GM19025 (cell line): ENCODE measurements at regions not wholly inside any gene's neighbourhood (a gene's known extent, or its start where the extent isn't known, plus 50 kb on each side); places are given as distances from the start of the nearest gene placed in this dataset.

Source experiments
- ATAC-seq: cut with Tn5 transposase; IDR thresholded peaks from one replicate; pipeline ENCODE4 v1.9.1; 2021; ENCODE audit warnings: mild to moderate bottlenecking, low read depth, moderate library complexity; ENCODE audit not compliant: unreplicated experiment

- ATAC-seq = no peak
These were observed 390.2 kb upstream of the PRICKLE1 start for GRCh38 chr12:42979746-42980145.

- no peak for ATAC-seq
These were observed 389.2 kb upstream of the PRICKLE1 start for GRCh38 chr12:42978708-42979107.

- ATAC-seq = no peak
These were observed 388.1 kb upstream of the PRICKLE1 start for GRCh38 chr12:42977451-42978230.

DNA sequence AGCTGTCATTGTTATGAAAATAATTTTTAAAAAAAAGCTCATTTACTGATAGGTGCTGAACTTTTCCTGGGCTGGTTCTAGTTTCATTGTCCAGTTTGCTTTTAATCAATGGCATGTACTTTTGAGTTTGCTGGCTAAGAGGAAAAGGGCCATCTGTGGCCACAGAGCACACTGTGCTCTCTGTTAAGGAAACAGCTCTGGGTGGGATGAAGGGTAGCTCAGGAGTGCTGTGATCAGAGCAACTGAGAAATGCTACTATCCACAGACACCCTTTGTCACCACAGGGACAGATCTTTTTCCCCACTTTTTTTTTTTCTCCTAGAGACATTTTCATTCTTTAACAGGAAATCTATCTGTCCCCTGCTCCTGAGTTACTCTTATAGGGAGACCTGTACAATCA lies 387.1 kb upstream of the PRICKLE1 start:
- ATAC-seq = no peak

- no peak for ATAC-seq
These were observed 386.6 kb upstream of the PRICKLE1 start for GRCh38 chr12:42976122-42976521.

GRCh38 chr12:42969355-42969754 lies 379.8 kb upstream of the PRICKLE1 start:
- ATAC-seq = no peak

DNA sequence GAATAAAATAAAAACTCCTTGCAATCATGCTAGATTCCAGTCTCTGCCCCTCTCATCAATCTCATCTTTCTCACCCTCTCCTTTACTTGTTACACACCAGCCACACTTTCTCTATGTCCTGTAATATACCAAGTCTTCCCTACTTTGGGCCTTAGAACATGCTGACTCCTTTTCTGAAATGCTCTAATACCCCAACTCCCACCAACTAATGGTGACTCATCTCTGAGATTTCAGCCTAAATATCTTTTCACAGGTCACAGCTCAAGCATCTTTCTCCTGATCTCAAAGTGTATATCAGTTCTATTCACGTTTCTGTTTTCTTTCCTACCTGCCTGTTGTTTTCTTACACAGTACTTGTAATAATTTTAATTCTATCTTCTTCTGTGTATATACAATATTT lies 378.9 kb upstream of the PRICKLE1 start:
- no peak for ATAC-seq

- ATAC-seq = no peak
These were observed 378.3 kb upstream of the PRICKLE1 start for GRCh38 chr12:42967850-42968249.

- no peak for ATAC-seq
These were observed 374.4 kb upstream of the PRICKLE1 start for GRCh38 chr12:42963988-42964387.

GRCh38 chr12:42962384-42962783 lies 372.8 kb upstream of the PRICKLE1 start:
- no peak for ATAC-seq

DNA sequence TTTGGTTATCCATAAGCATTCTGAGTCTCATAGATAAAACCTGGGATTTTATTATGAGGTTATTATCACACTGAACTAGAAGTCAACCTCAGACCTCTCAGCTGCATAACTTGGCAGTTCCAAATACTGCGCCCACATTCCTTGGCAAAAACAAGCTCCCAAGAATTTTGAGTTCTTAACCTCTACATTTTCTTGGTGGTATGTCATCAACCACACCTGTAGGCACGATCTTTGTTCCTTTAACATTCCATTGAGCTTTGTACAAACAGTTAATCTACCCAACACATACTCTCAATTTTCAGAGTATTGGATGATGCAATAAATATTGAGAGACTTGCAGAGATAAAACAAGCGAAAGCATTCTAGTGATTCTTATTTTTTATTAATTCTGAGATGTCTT lies 371.8 kb upstream of the PRICKLE1 start:
- ATAC-seq = no peak

DNA sequence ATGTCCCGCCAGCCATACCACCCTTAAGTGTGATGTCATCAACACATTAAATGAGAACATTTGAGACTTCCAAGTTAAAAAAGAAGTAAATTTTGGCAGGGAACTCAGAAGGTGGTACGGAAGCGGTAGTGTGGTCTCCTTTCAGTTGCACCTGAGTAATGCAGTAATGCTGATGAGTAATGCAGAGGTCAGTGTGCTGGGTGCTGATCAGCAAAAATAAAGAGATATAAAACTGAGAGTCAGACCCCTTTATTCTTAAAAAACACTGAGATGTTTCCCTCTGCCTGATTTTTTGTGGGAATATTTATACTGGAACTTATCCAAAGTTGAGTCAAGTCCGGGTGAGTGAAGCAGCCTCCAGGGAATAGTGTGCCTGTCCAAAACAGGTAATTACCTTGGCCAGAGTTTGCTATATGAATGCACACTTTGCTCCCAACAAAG lies 370.6 kb upstream of the PRICKLE1 start:
- no peak for ATAC-seq

DNA sequence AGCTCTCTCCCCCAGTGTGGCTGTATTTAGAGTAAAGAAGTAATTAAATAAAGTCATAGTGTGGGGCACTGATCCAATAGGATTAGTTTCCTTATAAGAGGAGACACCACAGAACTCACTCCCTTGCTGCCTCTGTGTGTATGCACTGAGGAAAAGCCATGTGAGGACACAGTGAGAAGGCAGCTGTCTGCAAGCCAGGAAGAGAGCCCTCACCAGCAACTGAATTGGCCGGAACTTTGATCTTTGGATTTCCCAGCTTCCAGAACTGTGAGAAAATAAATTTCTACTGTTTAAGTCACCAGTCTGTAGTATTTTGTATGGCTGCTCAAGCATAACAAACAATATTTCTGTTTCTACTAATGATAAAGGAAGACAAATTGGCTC lies 368.7 kb upstream of the PRICKLE1 start:
- no peak for ATAC-seq

DNA sequence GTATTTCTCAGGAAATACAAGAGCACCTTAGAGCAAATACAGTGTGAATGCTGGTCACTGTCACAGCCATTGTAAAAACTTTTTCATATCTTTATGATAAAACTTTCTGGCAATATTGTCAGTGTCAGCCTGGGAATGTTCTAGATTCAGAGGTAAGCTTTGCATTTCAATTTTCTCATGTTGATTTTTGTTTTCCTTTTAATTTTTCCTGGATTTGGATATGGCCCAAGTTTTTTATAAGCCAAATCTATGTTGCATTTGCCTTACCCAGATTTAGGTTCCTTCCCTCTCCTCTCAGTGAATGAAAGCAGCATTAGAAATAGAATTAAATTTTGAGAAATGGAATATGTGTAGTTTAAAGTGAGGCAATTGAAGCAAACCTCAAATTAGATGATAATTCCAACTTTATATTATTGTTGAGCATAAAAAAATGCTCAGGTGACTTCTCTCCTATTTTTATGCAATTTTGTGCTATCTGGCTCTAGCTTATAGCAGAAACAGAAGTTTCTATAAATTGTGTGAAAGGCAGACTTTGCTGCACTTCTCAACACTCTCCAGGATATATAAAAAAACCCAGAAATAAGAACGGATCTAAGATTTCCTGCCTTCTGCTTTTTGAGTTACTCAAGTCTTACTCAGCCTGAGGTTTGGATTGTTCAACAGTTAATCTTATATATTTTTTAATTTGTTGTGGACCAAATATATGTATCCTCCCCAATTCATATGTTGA lies 368.2 kb upstream of the PRICKLE1 start:
- ATAC-seq = no peak

DNA sequence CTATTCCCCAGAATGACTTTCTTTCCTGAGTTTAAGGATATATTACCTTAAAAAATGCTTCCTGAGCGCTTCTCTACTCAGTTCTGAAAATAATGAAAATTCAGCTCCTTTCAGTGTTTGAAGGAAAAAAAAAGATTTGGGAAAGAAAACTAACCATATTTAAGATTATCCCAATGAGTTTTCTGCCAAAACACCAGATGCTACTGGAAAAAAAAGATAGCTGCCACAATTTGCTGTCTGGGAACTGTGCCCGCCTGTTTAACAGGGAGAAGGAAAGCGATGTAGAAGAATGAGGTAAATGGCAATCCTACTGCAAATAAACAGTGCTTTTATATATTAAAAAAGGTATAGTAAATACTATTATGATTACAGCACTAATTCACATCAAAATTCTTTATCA lies 367.6 kb upstream of the PRICKLE1 start:
- ATAC-seq = no peak

GRCh38 chr12:42953021-42953420 lies 363.5 kb upstream of the PRICKLE1 start:
- ATAC-seq = no peak

GRCh38 chr12:42946871-42947381 lies 357.4 kb upstream of the PRICKLE1 start:
- ATAC-seq = no peak

- ATAC-seq = no peak
These were observed 356.4 kb upstream of the PRICKLE1 start for GRCh38 chr12:42945927-42946326.

DNA sequence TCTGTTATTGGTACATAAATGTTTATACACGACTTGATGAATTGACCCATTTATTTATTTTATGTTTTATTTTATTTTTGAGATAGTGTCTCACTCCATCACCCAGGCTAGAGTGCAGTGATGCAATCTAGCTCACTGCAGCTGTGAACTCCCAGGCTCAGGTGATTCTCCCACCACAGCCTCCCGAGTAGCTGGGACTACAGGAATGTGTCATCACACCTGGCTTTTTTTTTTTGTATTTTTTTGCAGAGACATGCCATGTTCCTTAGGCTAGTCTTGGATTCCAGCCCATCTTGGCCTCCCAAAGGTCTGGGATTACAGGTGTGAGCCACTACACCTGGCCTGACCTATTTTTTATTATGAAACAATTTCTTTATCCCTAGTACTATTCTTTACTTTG lies 355.0 kb upstream of the PRICKLE1 start:
- ATAC-seq = no peak

DNA sequence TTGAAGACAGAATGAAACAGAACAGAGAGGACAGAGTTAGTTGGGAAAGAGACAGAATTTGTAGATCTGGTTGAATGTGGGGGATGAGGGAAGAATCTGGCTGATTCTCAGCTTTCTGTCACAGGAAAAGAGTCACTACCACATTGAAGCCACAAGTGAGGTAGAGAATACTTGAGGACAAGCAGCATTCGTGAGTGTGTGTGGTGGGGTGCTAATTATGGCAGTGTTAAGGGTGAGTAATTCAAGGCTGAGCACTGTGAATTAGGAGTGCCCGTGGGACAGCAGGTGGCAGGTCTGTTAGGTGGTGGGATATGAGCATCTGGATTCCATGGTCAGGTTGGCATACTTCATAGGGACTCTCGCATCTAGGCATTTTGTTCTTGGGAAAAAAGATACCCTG lies 347.4 kb upstream of the PRICKLE1 start:
- ATAC-seq = no peak

DNA sequence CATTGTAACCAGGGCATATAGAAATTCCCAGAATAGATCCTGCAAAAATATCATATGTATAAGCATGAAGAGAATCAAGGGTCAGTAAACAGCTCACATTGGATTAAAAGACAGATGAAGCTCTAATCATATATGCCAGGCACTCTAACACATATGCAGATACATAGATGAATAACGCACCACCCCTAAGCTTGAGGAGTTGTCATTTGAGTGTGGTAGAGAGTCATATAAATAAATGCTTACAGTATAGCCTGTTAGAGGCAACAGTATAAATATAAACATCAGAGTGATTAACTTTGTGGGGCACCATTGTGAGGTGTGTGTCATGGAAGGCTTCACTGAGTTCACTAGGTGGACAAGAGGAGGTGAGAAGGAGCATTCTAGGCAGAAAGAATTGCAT lies 346.7 kb upstream of the PRICKLE1 start:
- ATAC-seq = no peak

GRCh38 chr12:42935756-42936155 lies 346.2 kb upstream of the PRICKLE1 start:
- no peak for ATAC-seq
